ENCODE measurements at regions not wholly inside any gene's neighbourhood (a gene's known extent, or its start where the extent isn't known, plus 50 kb on each side); places are given as distances from the start of the nearest gene placed in this dataset.

GRCh38 chr10:123221418-123221817 lies 67.2 kb downstream of the BUB3 start:
- H3K4me1 ChIP-seq (ENCODE audit: control insufficient read depth, insufficient read depth, low read length), result no peaks in the 10 kb centered on the region
- ChIA-PET CTCF (no interaction called here), POLR2A (no interaction called here)
- H3K36me3 ChIP-seq (ENCODE audit: control insufficient read depth in 2 of 2, insufficient read depth in 1 of 2, low read length in 2 of 2), result no peaks in the 10 kb centered on the region
- no peak for TF ChIP-seq ELK4 (IDR thresholded peaks at IDR 0.05; ENCODE audit: borderline replicate concordance, low read depth, low read length)
- no peak for TF ChIP-seq GLIS2 (tag by site-specific recombination; IDR thresholded peaks at IDR 0.05)
- TF ChIP-seq ZNF202 (tag by site-specific recombination; IDR thresholded peaks at IDR 0.05; ENCODE audit: borderline replicate concordance), result no peak
- no peak for TF ChIP-seq ZNF19 (tag by site-specific recombination; IDR thresholded peaks at IDR 0.05; ENCODE audit: low read depth)
- no peak for TF ChIP-seq ZNF37A (tag by site-specific recombination; IDR thresholded peaks at IDR 0.05)
- no peak for TF ChIP-seq ZNF626 (tag by site-specific recombination; IDR thresholded peaks at IDR 0.05)
- no peak for TF ChIP-seq ZNF792 (tag by site-specific recombination; IDR thresholded peaks at IDR 0.05)
- no peak for TF ChIP-seq ZBTB17 (tag by site-specific recombination; IDR thresholded peaks at IDR 0.05)
- TF ChIP-seq ZNF837 (tag by site-specific recombination; IDR thresholded peaks at IDR 0.05), result no peak
- no peak overlapping the region for H3K4me3 ChIP-seq (ENCODE audit: low read depth, low read length)
- no peak overlapping the region for H3K27ac ChIP-seq (ENCODE audit: extremely low read depth, low read depth, low read length)
- H3K9me3 ChIP-seq (ENCODE audit: control insufficient read depth, insufficient read depth, low read depth, low read length), result no peaks in the 10 kb centered on the region

GRCh38 chr10:123222832-123223231 lies 68.6 kb downstream of the BUB3 start:
- POLR2A ChIA-PET, result no interaction called here
- Histone ChIP-seq H3K36me3 (ENCODE audit: control insufficient read depth in 2 of 2, insufficient read depth in 1 of 2, low read length in 2 of 2) (no peaks in the 10 kb centered on the region), H3K4me3 (ENCODE audit: low read depth, low read length) (no peak overlapping the region), H3K9me3 (ENCODE audit: control insufficient read depth, insufficient read depth, low read depth, low read length) (no peaks in the 10 kb centered on the region), H3K4me1 (ENCODE audit: control insufficient read depth, insufficient read depth, low read length) (no peaks in the 10 kb centered on the region), H3K27ac (ENCODE audit: extremely low read depth, low read depth, low read length) (no peak overlapping the region)
- TF ChIP-seq ZNF623 (tag by site-specific recombination; IDR thresholded peaks at IDR 0.05) (no peak), ZNF155 (tag by site-specific recombination; IDR thresholded peaks at IDR 0.05) (no peak), BCL6B (tag by site-specific recombination; IDR thresholded peaks at IDR 0.05) (no peak), ZNF792 (tag by site-specific recombination; IDR thresholded peaks at IDR 0.05) (no peak), MEIS1 (CRISPR knock-in tag; IDR thresholded peaks at IDR 0.05; ENCODE audit: borderline replicate concordance) (no peak), ZNF426 (tag by site-specific recombination; IDR thresholded peaks at IDR 0.05) (no peak)
- CTCF ChIA-PET, result no interaction called here

GRCh38 chr10:123227706-123228105 lies 73.5 kb downstream of the BUB3 start:
- Histone ChIP-seq H3K4me3 (ENCODE audit: low read depth, low read length) (no peak overlapping the region), H3K27ac (ENCODE audit: extremely low read depth, low read depth, low read length) (no peak overlapping the region), H3K36me3 (ENCODE audit: control insufficient read depth in 2 of 2, insufficient read depth in 1 of 2, low read length in 2 of 2) (no peaks in the 10 kb centered on the region), H3K4me1 (ENCODE audit: control insufficient read depth, insufficient read depth, low read length) (no peaks in the 10 kb centered on the region), H3K9me3 (ENCODE audit: control insufficient read depth, insufficient read depth, low read depth, low read length) (no peaks in the 10 kb centered on the region)
- ChIA-PET POLR2A (no interaction called here), CTCF (no interaction called here)
- TF ChIP-seq CTCF (tag by site-specific recombination; IDR thresholded peaks at IDR 0.05) (no peak), ZNF112 (tag by site-specific recombination; IDR thresholded peaks at IDR 0.05) (no peak), ZNF660 (tag by site-specific recombination; IDR thresholded peaks at IDR 0.05) (no peak), OVOL3 (tag by site-specific recombination; IDR thresholded peaks at IDR 0.05) (no peak), ZNF449 (tag by site-specific recombination; IDR thresholded peaks at IDR 0.05) (no peak), PRDM2 (tag by site-specific recombination; IDR thresholded peaks at IDR 0.05; ENCODE audit: borderline replicate concordance) (no peak)

Data from HEK293 (cell line).